Neural cell (in vitro differentiated cells): ENCODE measurements at regions not wholly inside any gene's neighbourhood (a gene's known extent, or its start where the extent isn't known, plus 50 kb on each side); places are given as distances from the start of the nearest gene placed in this dataset.

Experiments
- CTCF ChIP-seq: fragments of 450-650 bp; IDR thresholded peaks from 2 replicates; pipeline ENCODE4 v1.5.1; 2014; ENCODE audit warnings: antibody characterized with exemption, mild to moderate bottlenecking, moderate library complexity; ENCODE audit not compliant: poor library complexity, severe bottlenecking
- EP300 ChIP-seq: fragments of 450-650 bp; conservative IDR thresholded peaks from 2 replicates; pipeline ENCODE4 v1.6.1; 2014; ENCODE audit warnings: antibody characterized with exemption, mild to moderate bottlenecking, moderate library complexity; ENCODE audit not compliant: poor library complexity, severe bottlenecking
- EZH2 ChIP-seq: fragments of 200-600, 300-800 bp; shearing (Covaris generic), sonication (generic); IDR thresholded peaks from 2 replicates; pipeline ENCODE4 v1.6.1; 2014; ENCODE audit warnings: antibody characterized with exemption, low read length, borderline replicate concordance, mild to moderate bottlenecking; ENCODE audit not compliant: insufficient read depth, poor library complexity, severe bottlenecking
- REST ChIP-seq: IDR thresholded peaks from 2 replicates; pipeline ENCODE4 v1.6.1; 2012; ENCODE audit warnings: borderline replicate concordance

GRCh38 chr22:48275412-48275811, 1513.0 kb downstream of the TBC1D22A start:
- no peak for TF ChIP-seq CTCF
- TF ChIP-seq REST, result no peak
- TF ChIP-seq EP300, result no peak
- TF ChIP-seq EZH2, result no peak
